Neural crest cell (in vitro differentiated cells): ENCODE measurements at regions not wholly inside any gene's neighbourhood (a gene's known extent, or its start where the extent isn't known, plus 50 kb on each side); places are given as distances from the start of the nearest gene placed in this dataset.

Experiments used
- DNase-seq: peaks from one replicate; pipeline ENCODE4 v3.0.0; 2021; ENCODE audit warnings: low read depth, mixed read lengths, low spot score
- H3K27ac Mint-ChIP-seq: one replicate; pipeline ENCODE4 v1.8.0; 2021; ENCODE audit warnings: mild to moderate bottlenecking, mixed read lengths; ENCODE audit not compliant: unreplicated experiment
- H3K27me3 Mint-ChIP-seq: 2 replicates; pipeline ENCODE4 v1.8.0; 2021; ENCODE audit warnings: low read depth, mild to moderate bottlenecking, mixed read lengths
- H3K36me3 Mint-ChIP-seq: 2 replicates; pipeline ENCODE4 v1.8.0; 2021; ENCODE audit warnings: low read depth, mild to moderate bottlenecking, mixed read lengths
- H3K4me1 Mint-ChIP-seq: 2 replicates; pipeline ENCODE4 v1.8.0; 2021; ENCODE audit warnings: mixed read lengths
- H3K4me3 Mint-ChIP-seq: one replicate; pipeline ENCODE4 v1.8.0; 2021; ENCODE audit warnings: mild to moderate bottlenecking, mixed read lengths
- H3K9me3 Mint-ChIP-seq: 2 replicates; pipeline ENCODE4 v1.8.0; 2021; ENCODE audit warnings: mixed read lengths
- TF ChIP-seq, protein P1 (sequence below): fragments of 200-600 bp; sonication (generic); conservative IDR thresholded peaks from 2 replicates; pipeline ENCODE4 v1.5.0; 2021; ENCODE audit warnings: antibody characterized with exemption, mild to moderate bottlenecking

DNA sequence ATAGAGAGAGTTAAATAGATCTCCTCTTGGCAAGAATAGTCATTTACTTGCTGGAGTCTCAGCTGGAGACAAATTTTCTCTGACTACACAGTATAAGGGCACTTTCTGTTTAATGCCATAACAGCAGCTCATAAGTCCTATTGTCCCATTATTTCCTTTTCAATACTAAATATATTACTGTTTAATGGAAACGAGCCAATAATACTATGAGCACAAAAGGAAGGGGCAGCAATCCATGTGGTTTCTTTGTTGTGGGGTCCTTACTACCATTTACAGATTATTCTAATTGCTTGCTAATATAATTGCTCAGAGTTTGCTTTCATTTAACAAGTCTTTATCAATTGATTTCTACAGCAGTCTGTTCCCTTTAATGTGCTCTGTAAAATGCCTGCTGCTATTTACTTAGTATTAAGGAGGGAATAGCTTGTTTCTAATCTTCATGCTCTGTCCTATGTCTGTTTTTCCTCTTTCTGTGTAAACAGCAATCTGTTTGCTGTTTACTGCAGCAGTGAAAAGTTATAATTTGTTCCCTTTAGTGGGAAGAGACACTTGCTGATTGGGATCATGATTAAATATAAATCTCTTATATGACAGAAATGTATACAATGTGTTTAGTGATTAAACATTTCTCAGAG is 296.2 kb upstream of the SMIM30 start:
- TF ChIP-seq, protein P1, sequence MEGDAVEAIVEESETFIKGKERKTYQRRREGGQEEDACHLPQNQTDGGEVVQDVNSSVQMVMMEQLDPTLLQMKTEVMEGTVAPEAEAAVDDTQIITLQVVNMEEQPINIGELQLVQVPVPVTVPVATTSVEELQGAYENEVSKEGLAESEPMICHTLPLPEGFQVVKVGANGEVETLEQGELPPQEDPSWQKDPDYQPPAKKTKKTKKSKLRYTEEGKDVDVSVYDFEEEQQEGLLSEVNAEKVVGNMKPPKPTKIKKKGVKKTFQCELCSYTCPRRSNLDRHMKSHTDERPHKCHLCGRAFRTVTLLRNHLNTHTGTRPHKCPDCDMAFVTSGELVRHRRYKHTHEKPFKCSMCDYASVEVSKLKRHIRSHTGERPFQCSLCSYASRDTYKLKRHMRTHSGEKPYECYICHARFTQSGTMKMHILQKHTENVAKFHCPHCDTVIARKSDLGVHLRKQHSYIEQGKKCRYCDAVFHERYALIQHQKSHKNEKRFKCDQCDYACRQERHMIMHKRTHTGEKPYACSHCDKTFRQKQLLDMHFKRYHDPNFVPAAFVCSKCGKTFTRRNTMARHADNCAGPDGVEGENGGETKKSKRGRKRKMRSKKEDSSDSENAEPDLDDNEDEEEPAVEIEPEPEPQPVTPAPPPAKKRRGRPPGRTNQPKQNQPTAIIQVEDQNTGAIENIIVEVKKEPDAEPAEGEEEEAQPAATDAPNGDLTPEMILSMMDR: no peak
- Mint-ChIP-seq H3K27me3 (no peaks in the 10 kb centered on the region), H3K4me1 (no peaks in the 10 kb centered on the region), H3K36me3 (no peaks in the 10 kb centered on the region), H3K9me3 (no peaks in the 10 kb centered on the region), H3K4me3 (no peak overlapping the region), H3K27ac (no peak overlapping the region)
- DNase-seq: no peak

- TF ChIP-seq, protein P1: no peak
- H3K27me3 Mint-ChIP-seq: no peaks in the 10 kb centered on the region
- H3K27ac Mint-ChIP-seq: no peak overlapping the region
- H3K9me3 Mint-ChIP-seq: no peaks in the 10 kb centered on the region
- DNase-seq: no peak
- H3K4me3 Mint-ChIP-seq: no peak overlapping the region
- H3K36me3 Mint-ChIP-seq: no peaks in the 10 kb centered on the region
- H3K4me1 Mint-ChIP-seq: no peaks in the 10 kb centered on the region
Measured at GRCh38 chr7:113412410-113412809, 294.1 kb upstream of the SMIM30 start.

DNA sequence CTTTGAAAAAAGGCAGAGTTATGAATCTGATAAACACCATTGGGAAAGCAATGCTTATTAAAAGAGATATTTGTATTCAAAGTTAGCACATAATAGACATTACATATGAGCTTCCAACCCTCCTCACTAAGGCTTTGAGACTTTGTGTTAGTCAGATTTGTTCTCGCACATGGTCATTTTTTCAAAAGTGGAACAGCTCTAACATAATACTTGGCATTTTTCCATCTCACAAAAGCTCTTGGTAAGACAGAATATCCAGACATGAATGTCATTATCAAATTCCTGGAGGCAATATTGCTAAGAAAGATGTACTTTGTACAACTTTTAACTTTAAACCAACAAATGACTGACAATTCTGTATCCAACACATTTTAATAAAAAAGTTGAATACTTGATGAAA is 292.4 kb upstream of the SMIM30 start:
- TF ChIP-seq, protein P1: no peak
- Mint-ChIP-seq H3K27ac (no peak overlapping the region), H3K4me3 (no peak overlapping the region), H3K27me3 (no peaks in the 10 kb centered on the region), H3K36me3 (no peaks in the 10 kb centered on the region), H3K4me1 (no peaks in the 10 kb centered on the region), H3K9me3 (no peaks in the 10 kb centered on the region)
- no peak for DNase-seq

DNA sequence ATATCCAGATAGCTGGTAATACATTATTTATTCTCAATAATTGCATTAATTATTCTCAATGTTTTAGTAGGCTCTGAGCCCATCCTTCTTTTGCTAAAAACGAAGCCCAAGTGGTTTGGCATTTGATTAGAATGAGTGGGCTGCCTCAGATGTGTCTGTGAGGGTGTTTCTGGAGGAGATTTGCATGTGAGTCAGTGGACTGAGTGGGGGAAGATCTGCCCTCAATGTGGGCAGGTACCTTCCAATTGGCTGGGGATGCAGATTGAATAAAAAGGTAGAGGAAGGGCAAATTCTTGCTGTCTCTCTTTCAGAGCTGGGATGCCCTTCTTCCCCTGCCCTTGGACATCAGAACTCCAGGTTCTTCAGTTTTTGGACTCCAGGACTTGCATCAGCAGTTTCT is 290.6 kb upstream of the SMIM30 start:
- no peak for DNase-seq
- H3K4me3 Mint-ChIP-seq: no peak overlapping the region
- no peaks in the 10 kb centered on the region for H3K9me3 Mint-ChIP-seq
- no peak overlapping the region for H3K27ac Mint-ChIP-seq
- H3K27me3 Mint-ChIP-seq: no peaks in the 10 kb centered on the region
- TF ChIP-seq, protein P1: no peak
- H3K36me3 Mint-ChIP-seq: no peaks in the 10 kb centered on the region
- H3K4me1 Mint-ChIP-seq: no peaks in the 10 kb centered on the region

DNA sequence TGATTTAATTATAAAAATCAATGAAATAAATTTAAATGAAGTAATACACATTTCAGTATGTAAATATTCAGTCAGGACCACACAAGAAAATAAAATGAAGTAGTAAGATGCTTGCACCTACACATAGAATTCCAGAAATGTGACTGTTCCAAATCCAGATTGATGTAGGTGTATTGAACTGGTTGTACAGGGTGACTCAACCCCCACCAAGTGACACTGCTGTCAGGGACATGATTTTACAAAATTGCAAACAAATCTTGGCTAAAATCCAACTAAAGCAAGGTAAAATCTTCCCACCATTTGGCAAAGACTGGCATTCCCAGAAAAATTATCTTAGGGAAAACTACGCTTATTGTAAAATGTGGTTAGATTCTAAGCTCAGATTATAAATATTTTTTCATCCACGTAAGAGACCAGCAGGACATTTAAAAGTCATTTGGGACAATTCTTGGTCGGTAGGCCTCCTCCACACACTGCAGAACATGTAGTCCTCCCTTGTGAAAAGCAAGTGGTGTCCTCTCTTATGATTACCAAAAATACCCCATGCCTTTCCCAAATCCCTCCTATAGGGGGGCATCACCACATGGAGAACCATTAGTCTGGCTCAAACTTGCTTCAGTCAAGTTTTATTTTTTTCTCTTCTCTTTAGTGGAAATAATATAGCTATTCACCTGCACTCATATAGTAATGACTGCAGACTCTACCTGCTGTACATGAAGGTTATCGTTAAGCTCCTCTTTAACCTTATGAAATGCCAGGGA is 287.1 kb upstream of the SMIM30 start:
- Mint-ChIP-seq H3K4me1 (no peaks in the 10 kb centered on the region), H3K27ac (no peak overlapping the region), H3K4me3 (no peak overlapping the region), H3K9me3 (no peaks in the 10 kb centered on the region), H3K27me3 (no peaks in the 10 kb centered on the region), H3K36me3 (no peaks in the 10 kb centered on the region)
- TF ChIP-seq, protein P1: no peak
- no peak for DNase-seq
